Spinal cord (tissue), 9 donors: ENCODE measurements at regions not wholly inside any gene's neighbourhood (a gene's known extent, or its start where the extent isn't known, plus 50 kb on each side); places are given as distances from the start of the nearest gene placed in this dataset.

Source experiments
- DNase-seq, 6 donors: peaks; one replicate each; pipeline versions ENCODE4 v3.0.0 to v3.0.0-alpha.2; 2013 to 2015; ENCODE audit warnings: low spot score in 6 of 6, low read depth in 4 of 6
- H3K27ac ChIP-seq: one replicate; pipeline ENCODE4 v1.5.1; 2013; ENCODE audit warnings: low read depth, low read length, control low read depth
- H3K27me3 ChIP-seq: one replicate; pipeline ENCODE4 v1.6.1; 2013; ENCODE audit warnings: low read length; ENCODE audit not compliant: control insufficient read depth, insufficient read depth
- H3K36me3 ChIP-seq: one replicate; pipeline ENCODE4 v1.6.1; 2013; ENCODE audit warnings: low read length; ENCODE audit not compliant: control insufficient read depth, insufficient read depth
- H3K4me1 ChIP-seq: one replicate; pipeline ENCODE4 v1.6.1; 2013; ENCODE audit warnings: low read length; ENCODE audit not compliant: control insufficient read depth, insufficient read depth
- H3K4me3 ChIP-seq: one replicate; pipeline ENCODE4 v1.5.1; 2013; ENCODE audit warnings: low read depth, low read length, control low read depth
- H3K9me3 ChIP-seq: one replicate; pipeline ENCODE4 v1.6.1; 2013; ENCODE audit warnings: low read length; ENCODE audit not compliant: control insufficient read depth, insufficient read depth
- WGBS: methylation state at CpG from one replicate; pipeline ENCODE4 v1.1.5; 2013; ENCODE audit warnings: missing lambda C conversion rate; ENCODE audit not compliant: insufficient coverage; 5-methylcytosine and 5-hydroxymethylcytosine counted together
- donor health status: healthy.

DNA sequence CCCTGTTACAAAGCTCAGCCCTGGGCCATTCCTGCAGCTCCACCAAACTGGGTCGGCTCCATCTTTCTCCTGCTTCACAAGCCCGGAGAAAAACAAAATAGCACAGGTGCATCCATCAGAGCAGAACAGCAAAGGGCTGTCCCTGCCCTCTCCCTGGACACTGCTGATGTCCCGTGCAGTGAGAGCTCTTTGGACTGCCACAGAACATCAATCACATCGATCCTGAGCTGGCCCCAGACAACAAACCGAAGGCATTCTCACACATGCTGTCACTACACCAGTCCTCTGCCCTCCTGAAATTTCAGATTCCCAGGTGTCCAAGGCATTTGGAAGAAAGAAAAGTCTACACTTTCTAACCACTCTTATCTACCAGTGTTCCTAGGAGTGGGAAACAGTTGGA, 427.1 kb upstream of the ZMIZ1 start:
- Histone ChIP-seq H3K36me3 (no peaks in the 10 kb centered on the region), H3K9me3 (no peaks in the 10 kb centered on the region), H3K27ac (peak overlapping the region; percentile 5), H3K4me1 (peaks cover 11% of the 10 kb centered on the region), H3K27me3 (no peaks in the 10 kb centered on the region), H3K4me3 (no peak overlapping the region)
- WGBS = 47% methylated on average over 5 of the region's 5 CpGs
- no peak for DNase-seq

DNA sequence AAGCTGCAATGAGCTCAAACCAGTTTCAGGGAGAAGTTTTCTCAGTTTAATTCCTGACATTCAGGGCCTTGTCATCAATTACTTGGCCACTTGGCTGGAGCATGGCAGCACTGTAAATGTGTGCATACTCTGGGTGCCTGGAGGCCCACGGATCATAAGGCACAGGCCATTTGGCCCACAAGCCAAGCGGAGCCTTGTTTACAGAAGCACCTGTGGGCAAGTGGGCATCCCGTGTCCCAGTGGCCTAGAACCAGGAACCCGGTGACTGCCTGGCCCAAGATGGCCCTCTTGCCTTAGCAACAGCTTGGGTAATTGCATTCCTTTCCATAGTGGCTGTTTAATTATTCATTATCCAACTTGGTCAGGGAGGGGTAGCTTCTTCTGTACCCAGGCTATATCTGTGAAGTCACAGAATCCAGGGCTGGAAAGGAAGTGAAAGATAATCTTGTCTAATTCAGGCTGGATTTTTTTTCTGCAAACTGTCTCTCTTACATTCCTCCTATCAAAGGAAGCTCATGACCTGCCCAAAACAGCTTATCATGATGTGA, 426.4 kb upstream of the ZMIZ1 start:
- peaks cover 11% of the 10 kb centered on the region for H3K4me1 ChIP-seq
- H3K27ac ChIP-seq = no peak overlapping the region
- no peaks in the 10 kb centered on the region for H3K36me3 ChIP-seq
- H3K9me3 ChIP-seq = no peaks in the 10 kb centered on the region
- no peak for DNase-seq
- 81% methylated on average over 4 of the region's 4 CpGs for WGBS
- H3K27me3 ChIP-seq = no peaks in the 10 kb centered on the region
- H3K4me3 ChIP-seq = no peak overlapping the region

DNA sequence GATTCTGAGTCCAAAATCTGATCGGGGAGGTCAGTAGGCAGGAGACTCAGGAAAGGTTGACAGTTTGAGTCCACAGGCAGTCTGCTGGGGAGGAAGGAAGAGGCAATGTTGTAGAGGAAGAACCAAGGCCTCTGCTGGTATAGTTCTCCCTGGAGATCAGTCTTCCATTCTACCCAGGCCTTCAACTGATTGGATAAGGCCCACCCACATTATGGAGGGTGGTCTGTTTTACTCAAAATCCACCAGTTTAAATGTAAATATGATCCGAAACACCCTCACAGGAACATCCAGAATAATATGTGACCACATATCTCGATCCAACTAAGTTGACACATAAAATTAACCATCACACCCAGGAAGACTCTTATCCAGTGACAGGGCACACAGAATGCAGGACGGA, 425.3 kb upstream of the ZMIZ1 start:
- no peak for DNase-seq
- no peak overlapping the region for H3K4me3 ChIP-seq
- peaks cover 11% of the 10 kb centered on the region for H3K4me1 ChIP-seq
- no peak overlapping the region for H3K27ac ChIP-seq
- no peaks in the 10 kb centered on the region for H3K36me3 ChIP-seq
- no peaks in the 10 kb centered on the region for H3K9me3 ChIP-seq
- H3K27me3 ChIP-seq = no peaks in the 10 kb centered on the region
- WGBS = 96% methylated on average over 4 of the region's 4 CpGs

DNA sequence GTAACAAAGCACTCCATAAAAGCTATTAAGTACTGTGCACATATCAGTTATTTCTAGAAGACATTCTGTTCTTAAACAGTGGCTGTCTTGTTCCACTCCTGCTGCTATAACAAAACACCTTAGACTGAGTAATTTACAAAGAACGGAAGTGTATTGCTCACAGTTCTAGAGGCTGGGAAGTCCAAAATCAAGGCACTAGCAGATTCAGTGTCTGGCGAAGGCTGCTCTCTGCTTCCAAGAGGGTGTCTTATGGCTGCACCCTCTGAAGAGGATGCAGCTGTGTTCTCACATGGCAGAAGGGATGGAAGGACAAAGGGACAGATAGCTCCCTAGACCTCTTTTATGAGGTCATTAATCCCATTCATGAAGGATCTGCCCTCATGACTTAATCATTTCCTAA, 424.2 kb upstream of the ZMIZ1 start:
- Histone ChIP-seq H3K36me3 (no peaks in the 10 kb centered on the region), H3K9me3 (no peaks in the 10 kb centered on the region), H3K4me3 (no peak overlapping the region), H3K4me1 (peaks cover 11% of the 10 kb centered on the region), H3K27me3 (no peaks in the 10 kb centered on the region), H3K27ac (no peak overlapping the region)
- 92% methylated on average over 2 of the region's 2 CpGs for WGBS
- no peak for DNase-seq

DNA sequence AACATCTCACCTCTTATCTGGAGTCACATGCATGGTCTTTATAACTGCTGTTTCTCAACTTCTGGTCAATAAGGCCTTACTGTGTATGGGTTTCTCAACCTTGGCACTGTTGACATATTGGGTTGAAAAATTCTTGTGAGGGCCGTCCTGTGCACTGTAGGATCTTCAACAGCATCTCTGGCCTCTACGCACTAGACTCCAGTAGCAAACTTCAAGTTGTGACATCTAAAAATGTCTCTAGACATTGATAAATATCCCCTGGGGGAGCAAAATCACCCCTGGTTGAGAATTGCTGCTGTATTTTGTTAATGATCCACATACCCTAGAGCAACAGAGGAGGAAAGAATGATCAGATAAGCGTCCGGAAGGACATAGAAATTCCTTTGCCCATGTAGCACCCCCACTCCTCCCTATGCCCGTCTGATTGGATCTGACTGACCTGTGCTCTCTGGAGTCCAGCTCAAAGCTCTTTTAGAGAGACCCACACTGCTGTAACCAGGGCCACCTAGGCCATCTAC, 423.5 kb upstream of the ZMIZ1 start:
- no peak for DNase-seq
- H3K4me1 ChIP-seq = peaks cover 11% of the 10 kb centered on the region
- WGBS = 87% methylated on average over 3 of the region's 5 CpGs

DNA sequence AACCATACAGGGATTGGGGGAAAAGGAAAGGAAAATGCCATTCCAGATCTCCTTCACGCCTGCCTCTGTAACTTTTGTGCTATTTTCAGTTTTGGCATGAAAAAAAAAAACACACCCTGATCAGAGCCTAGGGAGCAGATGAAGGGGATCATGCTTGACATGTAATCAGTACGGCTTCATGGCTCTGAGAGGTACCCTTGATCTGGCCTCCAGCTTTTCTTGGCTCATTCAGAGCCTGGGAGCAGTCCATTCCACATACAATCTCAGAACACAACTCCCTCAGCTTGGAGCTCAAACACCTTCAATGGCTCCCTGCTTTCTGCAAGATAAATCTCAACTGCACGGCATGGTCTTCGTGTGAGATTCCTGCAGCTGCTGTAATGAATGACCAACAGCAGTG, 422.8 kb upstream of the ZMIZ1 start:
- no peak overlapping the region for H3K4me3 ChIP-seq
- 93% methylated on average over 3 of the region's 4 CpGs for WGBS

More for the DNA sequence above, 423.5 kb upstream of the ZMIZ1 start:
- no peaks in the 10 kb centered on the region for H3K27me3 ChIP-seq
- H3K27ac ChIP-seq = no peak overlapping the region
- no peaks in the 10 kb centered on the region for H3K9me3 ChIP-seq
- H3K36me3 ChIP-seq = no peaks in the 10 kb centered on the region
- H3K4me3 ChIP-seq = no peak overlapping the region

DNA sequence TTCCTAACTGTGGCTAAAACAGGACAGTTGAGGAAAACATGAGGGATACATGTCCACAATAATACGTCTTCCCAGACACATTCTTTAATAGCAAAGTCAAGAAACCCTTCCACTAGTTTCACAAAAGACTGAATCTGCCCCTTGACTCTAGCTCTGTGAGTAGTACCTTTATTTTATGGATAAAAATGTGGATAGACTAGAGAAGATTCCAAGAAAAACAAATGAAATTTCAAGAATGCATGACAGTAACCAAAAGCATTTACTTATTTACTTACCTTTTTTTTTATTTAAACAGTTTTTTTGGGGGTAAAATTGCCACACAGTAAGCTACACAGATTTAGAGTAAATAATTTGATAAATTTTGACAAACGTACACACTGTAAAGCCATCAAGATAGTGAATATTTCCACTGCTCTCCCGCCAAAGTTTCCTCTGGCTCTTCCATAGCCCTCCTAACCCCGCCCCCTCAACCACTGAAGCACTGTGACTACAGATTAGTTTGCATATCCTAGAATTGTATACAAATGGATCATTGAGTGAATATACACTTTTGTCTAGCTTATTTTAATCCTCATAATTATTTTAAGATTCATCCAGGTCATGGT, 420.4 kb upstream of the ZMIZ1 start:
- no CpG with 5 or more reads among the region's 4 CpGs for WGBS
- DNase-seq = no peak
- Histone ChIP-seq H3K27ac (no peak overlapping the region), H3K27me3 (no peaks in the 10 kb centered on the region), H3K4me3 (no peak overlapping the region), H3K4me1 (no peaks in the 10 kb centered on the region), H3K9me3 (no peaks in the 10 kb centered on the region), H3K36me3 (no peaks in the 10 kb centered on the region)

More for the DNA sequence above, 422.8 kb upstream of the ZMIZ1 start:
- H3K4me1 ChIP-seq = peaks cover 11% of the 10 kb centered on the region
- H3K36me3 ChIP-seq = no peaks in the 10 kb centered on the region
- no peaks in the 10 kb centered on the region for H3K27me3 ChIP-seq
- no peak for DNase-seq
- no peak overlapping the region for H3K27ac ChIP-seq
- no peaks in the 10 kb centered on the region for H3K9me3 ChIP-seq

DNA sequence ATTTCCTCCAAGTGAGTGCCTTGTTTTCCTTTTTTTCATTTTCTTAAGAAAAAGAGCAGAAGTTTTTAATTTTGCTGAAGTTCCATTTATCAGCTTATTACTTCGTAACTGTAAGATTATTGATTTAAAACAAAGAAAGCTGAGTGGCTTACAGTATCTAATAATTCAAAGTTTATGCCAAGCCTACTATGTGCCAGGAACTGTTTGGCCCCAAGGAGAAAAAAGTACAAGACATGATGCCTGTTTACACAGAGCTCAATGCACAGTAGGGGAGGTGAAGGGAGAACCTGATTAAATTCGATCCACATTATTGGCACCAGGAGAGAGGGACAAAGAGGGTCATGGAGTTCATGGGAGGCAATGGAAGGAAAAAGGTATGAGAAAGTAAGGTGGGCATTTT, 419.3 kb upstream of the ZMIZ1 start:
- Histone ChIP-seq H3K27me3 (no peaks in the 10 kb centered on the region), H3K36me3 (no peaks in the 10 kb centered on the region), H3K4me1 (no peaks in the 10 kb centered on the region), H3K9me3 (no peaks in the 10 kb centered on the region), H3K27ac (no peak overlapping the region), H3K4me3 (no peak overlapping the region)
- WGBS = 60% methylated on average over 1 of the region's 2 CpGs
- DNase-seq = no peak

DNA sequence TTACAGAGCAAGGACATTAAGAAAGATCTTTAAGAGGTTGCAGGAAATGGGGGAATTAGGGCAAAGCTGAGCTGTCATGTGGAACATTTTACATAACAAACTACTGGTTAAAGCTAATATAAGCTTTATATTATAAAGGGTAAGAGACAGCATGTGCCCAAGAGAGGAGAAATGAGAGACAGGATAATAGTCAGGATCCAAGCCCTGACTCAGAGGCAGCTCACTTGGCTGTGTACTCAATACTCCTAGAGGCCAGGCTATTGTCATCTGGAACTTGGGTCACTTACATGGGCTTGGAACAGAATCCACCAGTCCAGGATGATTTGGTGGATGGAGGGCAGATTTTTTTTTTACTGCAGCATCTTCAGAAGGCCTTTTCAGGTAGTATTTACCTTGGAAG, 418.6 kb upstream of the ZMIZ1 start:
- Histone ChIP-seq H3K27ac (no peak overlapping the region), H3K27me3 (no peaks in the 10 kb centered on the region), H3K36me3 (no peaks in the 10 kb centered on the region), H3K4me3 (no peak overlapping the region), H3K4me1 (peaks cover 3% of the 10 kb centered on the region), H3K9me3 (no peaks in the 10 kb centered on the region)
- DNase-seq = no peak

DNA sequence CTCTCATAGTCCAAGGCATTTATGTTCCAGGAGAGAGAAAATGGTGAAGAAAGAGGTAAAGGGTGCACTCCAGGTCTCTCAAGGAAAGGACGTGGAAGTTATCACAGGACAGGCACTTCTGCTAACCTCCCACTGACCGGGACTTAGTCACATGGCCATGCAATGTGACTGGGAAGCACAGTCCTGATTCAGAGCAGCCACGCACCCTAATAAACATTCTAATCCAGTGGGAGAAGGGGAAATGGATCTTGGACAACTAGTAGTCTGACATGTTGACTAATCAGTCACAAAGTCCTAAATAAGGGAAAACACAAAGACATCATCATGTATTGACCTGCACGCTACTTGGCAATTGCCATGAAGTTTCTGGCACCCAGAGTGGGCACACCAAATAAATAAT, 417.5 kb upstream of the ZMIZ1 start:
- Histone ChIP-seq H3K4me3 (no peak overlapping the region), H3K27ac (no peak overlapping the region), H3K4me1 (peaks cover 15% of the 10 kb centered on the region), H3K27me3 (no peaks in the 10 kb centered on the region), H3K9me3 (no peaks in the 10 kb centered on the region), H3K36me3 (no peaks in the 10 kb centered on the region)
- 100% methylated on average over 1 of the region's 4 CpGs for WGBS
- DNase-seq = no peak
